OCI-LY3 (cell line): ENCODE measurements at regions not wholly inside any gene's neighbourhood (a gene's known extent, or its start where the extent isn't known, plus 50 kb on each side); places are given as distances from the start of the nearest gene placed in this dataset.

Experiments used
- H2AFZ ChIP-seq: fragments of 200-600, 300-600 bp; shearing (Covaris generic); 2 replicates; pipeline ENCODE4 v1.6.0; 2014; ENCODE audit warnings: antibody characterized with exemption, low read depth, low read length
- H3K27ac ChIP-seq: fragments of 200-600, 300-600 bp; sonication (generic); 2 replicates; pipeline ENCODE4 v1.5.1; 2014; ENCODE audit warnings: mild to moderate bottlenecking, low read length, moderate library complexity, mixed read lengths
- H3K27me3 ChIP-seq: fragments of 200-600, 300-600 bp; sonication (generic); 2 replicates; pipeline ENCODE4 v1.6.1; 2014; ENCODE audit warnings: low read depth, low read length, mixed read lengths
- H3K36me3 ChIP-seq: fragments of 200-600, 300-600 bp; sonication (generic); replicated peaks from 2 replicates; pipeline ENCODE3; 2014; ENCODE audit warnings: low read depth, low read length, mixed read lengths
- H3K4me1 ChIP-seq: fragments of 300-600, 200-600 bp; sonication (generic); 2 replicates; pipeline ENCODE4 v1.6.1; 2014; ENCODE audit warnings: low read length, mixed read lengths
- H3K4me2 ChIP-seq: fragments of 200-600, 300-600 bp; sonication (generic); 2 replicates; pipeline ENCODE4 v1.6.1; 2014; ENCODE audit warnings: low read length, mixed read lengths
- H3K4me3 ChIP-seq: fragments of 300-600, 200-600 bp; sonication (generic); 2 replicates; pipeline ENCODE4 v1.5.1; 2014; ENCODE audit warnings: antibody characterized with exemption, mild to moderate bottlenecking, low read length, moderate library complexity
- H3K79me2 ChIP-seq: fragments of 300-600, 200-600 bp; shearing (Covaris generic); 2 replicates; pipeline ENCODE4 v1.6.1; 2014; ENCODE audit warnings: mild to moderate bottlenecking, low read length, mixed read lengths
- H3K9ac ChIP-seq: fragments of 300-600, 200-600 bp; shearing (Covaris generic); 2 replicates; pipeline ENCODE4 v1.6.0; 2014; ENCODE audit warnings: mild to moderate bottlenecking, low read length, moderate library complexity
- H3K9me3 ChIP-seq: fragments of 200-600, 300-600 bp; shearing (Covaris generic); 2 replicates; pipeline ENCODE4 v1.6.1; 2014; ENCODE audit warnings: low read length, mixed read lengths; ENCODE audit not compliant: insufficient read depth
- H4K20me1 ChIP-seq: fragments of 200-600, 300-600 bp; sonication (generic); 2 replicates; pipeline ENCODE4 v1.6.1; 2016; ENCODE audit warnings: low read length, mixed read lengths; ENCODE audit not compliant: insufficient read depth
- EZH2phosphoT487 ChIP-seq: fragments of 200-600 bp; shearing (Covaris generic); IDR thresholded peaks from 2 replicates; pipeline ENCODE4 v1.6.1; 2018; ENCODE audit warnings: antibody characterized with exemption, mixed run types, low read depth
- TF ChIP-seq, protein P1 (sequence below): fragments of 200-600, 300-600 bp; sonication (generic); IDR thresholded peaks from 2 replicates; pipeline ENCODE4 v1.5.1; 2014; ENCODE audit warnings: antibody characterized with exemption, low read length, low read depth

GRCh38 chr3:148439254-148439822 is 258.4 kb upstream of the AGTR1 start:
- no peaks in the 10 kb centered on the region for H4K20me1 ChIP-seq
- peak overlapping the region; percentile 86 for H2AFZ ChIP-seq
- H3K27ac ChIP-seq: peak overlapping the region; percentile 34
- H3K9ac ChIP-seq: peak overlapping the region; percentile 33; the same call in 1 of the 2 replicates
- peak overlapping the region; percentile 61 for H3K4me2 ChIP-seq
- no peaks in the 10 kb centered on the region for H3K36me3 ChIP-seq
- no peaks in the 10 kb centered on the region for H3K27me3 ChIP-seq
- H3K9me3 ChIP-seq: no peaks in the 10 kb centered on the region
- TF ChIP-seq EZH2phosphoT487: no peak
- TF ChIP-seq, protein P1, sequence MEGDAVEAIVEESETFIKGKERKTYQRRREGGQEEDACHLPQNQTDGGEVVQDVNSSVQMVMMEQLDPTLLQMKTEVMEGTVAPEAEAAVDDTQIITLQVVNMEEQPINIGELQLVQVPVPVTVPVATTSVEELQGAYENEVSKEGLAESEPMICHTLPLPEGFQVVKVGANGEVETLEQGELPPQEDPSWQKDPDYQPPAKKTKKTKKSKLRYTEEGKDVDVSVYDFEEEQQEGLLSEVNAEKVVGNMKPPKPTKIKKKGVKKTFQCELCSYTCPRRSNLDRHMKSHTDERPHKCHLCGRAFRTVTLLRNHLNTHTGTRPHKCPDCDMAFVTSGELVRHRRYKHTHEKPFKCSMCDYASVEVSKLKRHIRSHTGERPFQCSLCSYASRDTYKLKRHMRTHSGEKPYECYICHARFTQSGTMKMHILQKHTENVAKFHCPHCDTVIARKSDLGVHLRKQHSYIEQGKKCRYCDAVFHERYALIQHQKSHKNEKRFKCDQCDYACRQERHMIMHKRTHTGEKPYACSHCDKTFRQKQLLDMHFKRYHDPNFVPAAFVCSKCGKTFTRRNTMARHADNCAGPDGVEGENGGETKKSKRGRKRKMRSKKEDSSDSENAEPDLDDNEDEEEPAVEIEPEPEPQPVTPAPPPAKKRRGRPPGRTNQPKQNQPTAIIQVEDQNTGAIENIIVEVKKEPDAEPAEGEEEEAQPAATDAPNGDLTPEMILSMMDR: no peak
- peaks cover 27% of the 10 kb centered on the region for H3K4me1 ChIP-seq
- H3K79me2 ChIP-seq: no peaks in the 10 kb centered on the region
- peak overlapping the region; percentile 9; the same call in 1 of the 2 replicates for H3K4me3 ChIP-seq

DNA sequence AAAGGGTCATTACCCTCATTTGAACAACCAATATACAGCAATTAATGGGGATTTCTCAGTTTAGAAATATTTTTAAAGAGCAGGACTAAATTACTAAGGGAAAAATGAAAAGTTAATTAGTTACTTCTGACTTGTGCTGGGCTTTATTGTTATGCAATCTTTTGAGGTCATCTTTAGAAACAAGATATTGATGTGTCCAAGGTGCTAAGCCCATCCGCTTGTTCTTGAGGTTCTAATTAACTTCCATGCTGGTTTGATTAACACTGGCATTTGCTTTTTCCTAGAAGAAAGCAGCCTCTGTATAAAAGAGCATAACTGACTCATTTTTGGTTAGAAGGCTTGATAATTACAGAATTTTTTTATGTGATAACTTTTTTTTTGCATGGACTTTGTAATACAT is 256.5 kb upstream of the AGTR1 start:
- Histone ChIP-seq H3K9ac (no peak overlapping the region), H3K27ac (no peak overlapping the region), H3K27me3 (no peaks in the 10 kb centered on the region), H4K20me1 (no peaks in the 10 kb centered on the region), H3K36me3 (no peaks in the 10 kb centered on the region), H3K9me3 (no peaks in the 10 kb centered on the region), H3K4me1 (peaks cover 19% of the 10 kb centered on the region), H3K79me2 (no peaks in the 10 kb centered on the region), H3K4me2 (no peak overlapping the region), H2AFZ (no peak overlapping the region), H3K4me3 (no peak overlapping the region)
- TF ChIP-seq EZH2phosphoT487: no peak
- TF ChIP-seq, protein P1: no peak

- no peak overlapping the region for H3K9ac ChIP-seq
- H3K4me3 ChIP-seq: no peak overlapping the region
- no peaks in the 10 kb centered on the region for H3K36me3 ChIP-seq
- H3K4me2 ChIP-seq: no peak overlapping the region
- no peaks in the 10 kb centered on the region for H3K27me3 ChIP-seq
- peaks cover 10% of the 10 kb centered on the region for H3K4me1 ChIP-seq
- H4K20me1 ChIP-seq: no peaks in the 10 kb centered on the region
- no peaks in the 10 kb centered on the region for H3K79me2 ChIP-seq
- peak overlapping the region; percentile 12; the same call in 1 of the 2 replicates for H2AFZ ChIP-seq
- H3K9me3 ChIP-seq: no peaks in the 10 kb centered on the region
- H3K27ac ChIP-seq: no peak overlapping the region
- no peak for TF ChIP-seq EZH2phosphoT487
- TF ChIP-seq, protein P1: no peak
Observed at GRCh38 chr3:148450819-148451218, 246.9 kb upstream of the AGTR1 start.

- no peaks in the 10 kb centered on the region for H4K20me1 ChIP-seq
- H2AFZ ChIP-seq: no peak overlapping the region
- H3K36me3 ChIP-seq: no peaks in the 10 kb centered on the region
- no peak overlapping the region for H3K4me2 ChIP-seq
- H3K27ac ChIP-seq: no peak overlapping the region
- no peak overlapping the region for H3K4me3 ChIP-seq
- TF ChIP-seq EZH2phosphoT487: no peak
- TF ChIP-seq, protein P1: no peak
- H3K79me2 ChIP-seq: no peaks in the 10 kb centered on the region
- no peaks in the 10 kb centered on the region for H3K27me3 ChIP-seq
- peaks cover 10% of the 10 kb centered on the region for H3K4me1 ChIP-seq
- no peaks in the 10 kb centered on the region for H3K9me3 ChIP-seq
- no peak overlapping the region for H3K9ac ChIP-seq
Observed at GRCh38 chr3:148451969-148452368, 245.7 kb upstream of the AGTR1 start.
